ENCODE measurements at regions not wholly inside any gene's neighbourhood (a gene's known extent, or its start where the extent isn't known, plus 50 kb on each side); places are given as distances from the start of the nearest gene placed in this dataset.

GRCh38 chr18:28723506-28723905 lies 546.6 kb upstream of the CDH2 start:
- TF ChIP-seq GATA2 (IDR thresholded peaks at IDR 0.05; ENCODE audit: low read depth, low read length) (no peak), GATA3 (IDR thresholded peaks at IDR 0.05; ENCODE audit: low read depth, low read length) (no peak)

- TF ChIP-seq GATA3 (IDR thresholded peaks at IDR 0.05; ENCODE audit: low read depth, low read length) (no peak), GATA2 (IDR thresholded peaks at IDR 0.05; ENCODE audit: low read depth, low read length) (no peak)
Measured at GRCh38 chr18:28718696-28719095, 541.8 kb upstream of the CDH2 start.

GRCh38 chr18:28716338-28716737 lies 539.4 kb upstream of the CDH2 start:
- no peak for TF ChIP-seq GATA2 (IDR thresholded peaks at IDR 0.05; ENCODE audit: low read depth, low read length)
- no peak for TF ChIP-seq GATA3 (IDR thresholded peaks at IDR 0.05; ENCODE audit: low read depth, low read length)

DNA sequence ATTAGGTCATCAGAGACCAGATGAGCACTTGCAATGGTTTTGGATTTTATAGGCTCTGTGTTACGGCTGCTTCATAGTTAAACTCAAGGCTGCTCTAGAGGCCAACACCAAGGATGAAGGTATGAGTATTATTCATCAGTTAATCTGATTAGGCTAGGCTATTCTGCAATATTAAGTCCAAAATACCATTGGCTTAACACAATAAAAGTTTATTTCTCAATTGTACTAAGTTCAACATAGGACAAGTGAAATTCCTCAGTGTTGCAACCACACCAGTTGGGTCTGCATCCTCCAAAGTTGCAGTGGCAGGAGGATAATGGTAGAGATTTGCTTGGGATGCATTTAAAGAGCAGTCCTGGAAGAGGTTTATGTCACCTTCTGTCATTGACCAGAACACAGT lies 538.3 kb upstream of the CDH2 start:
- TF ChIP-seq GATA3 (IDR thresholded peaks at IDR 0.05; ENCODE audit: low read depth, low read length) = no peak

- TF ChIP-seq GATA2 (IDR thresholded peaks at IDR 0.05; ENCODE audit: low read depth, low read length) (no peak), GATA3 (IDR thresholded peaks at IDR 0.05; ENCODE audit: low read depth, low read length) (no peak)
Measured at GRCh38 chr18:28714498-28714897, 537.6 kb upstream of the CDH2 start.

- TF ChIP-seq GATA2 (IDR thresholded peaks at IDR 0.05; ENCODE audit: low read depth, low read length) = no peak
- TF ChIP-seq GATA3 (IDR thresholded peaks at IDR 0.05; ENCODE audit: low read depth, low read length) = no peak
Measured at GRCh38 chr18:28712796-28713425, 536.0 kb upstream of the CDH2 start.

DNA sequence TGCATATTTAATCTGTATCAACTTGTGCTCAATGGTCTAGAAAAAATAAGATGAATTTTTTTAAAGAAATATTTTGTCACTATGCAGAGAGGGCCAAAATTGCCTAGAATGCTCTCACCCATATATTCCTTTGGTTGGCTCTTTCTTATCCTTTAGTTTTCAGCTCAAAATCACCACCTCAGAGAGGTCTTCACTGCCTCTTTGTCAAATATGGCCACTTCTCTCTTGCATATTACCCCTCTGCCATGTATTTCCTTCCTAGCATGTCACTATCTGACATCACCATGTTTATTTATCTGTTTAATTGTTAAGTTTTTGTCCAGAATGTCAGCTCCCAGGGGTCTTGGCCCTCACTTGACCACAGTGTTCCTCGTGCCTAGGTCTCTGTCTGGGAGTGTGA lies 535.2 kb upstream of the CDH2 start:
- TF ChIP-seq GATA2 (IDR thresholded peaks at IDR 0.05; ENCODE audit: low read depth, low read length) (no peak), GATA3 (IDR thresholded peaks at IDR 0.05; ENCODE audit: low read depth, low read length) (no peak)

DNA sequence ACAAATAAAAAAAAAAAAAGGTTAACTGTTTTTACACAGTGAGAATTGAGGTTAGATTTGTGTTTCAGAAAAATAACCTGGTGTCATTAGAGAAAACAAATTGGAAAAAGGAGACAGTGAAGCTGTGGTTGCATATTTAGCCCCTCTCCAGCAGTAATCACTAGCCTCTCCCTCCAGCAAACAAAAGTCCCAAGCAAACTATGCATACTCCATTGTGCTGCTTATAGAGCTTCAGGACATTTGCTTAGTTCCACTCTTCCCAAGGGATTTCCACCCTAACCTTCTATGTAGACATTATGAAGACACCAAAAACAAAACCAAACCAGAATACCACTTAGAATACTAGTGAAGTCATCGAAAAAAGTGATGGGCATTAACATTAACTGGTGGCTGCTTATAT lies 534.2 kb upstream of the CDH2 start:
- TF ChIP-seq GATA3 (IDR thresholded peaks at IDR 0.05; ENCODE audit: low read depth, low read length) (no peak), GATA2 (IDR thresholded peaks at IDR 0.05; ENCODE audit: low read depth, low read length) (no peak)

- TF ChIP-seq GATA2 (IDR thresholded peaks at IDR 0.05; ENCODE audit: low read depth, low read length) (no peak), GATA3 (IDR thresholded peaks at IDR 0.05; ENCODE audit: low read depth, low read length) (no peak)
Measured at GRCh38 chr18:28707006-28707405, 530.1 kb upstream of the CDH2 start.

DNA sequence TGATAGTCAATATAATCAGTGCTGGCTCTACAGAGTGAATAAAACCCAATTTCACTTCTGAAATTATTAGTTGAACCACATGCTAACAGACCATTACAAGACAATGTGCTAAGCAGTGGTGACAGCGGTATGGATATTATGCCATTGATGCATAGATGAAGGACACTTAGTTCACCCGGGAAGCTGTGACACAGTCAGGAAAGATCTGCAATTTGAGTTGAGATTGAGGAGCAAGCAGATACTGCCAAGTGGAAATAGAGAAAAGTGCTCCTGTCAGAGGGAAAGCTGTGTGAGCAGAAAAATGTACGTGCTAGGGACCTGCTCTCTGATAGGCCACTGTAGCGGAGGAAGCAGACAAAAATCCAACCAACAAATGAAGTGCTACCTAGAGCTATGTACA lies 529.5 kb upstream of the CDH2 start:
- TF ChIP-seq GATA3 (IDR thresholded peaks at IDR 0.05; ENCODE audit: low read depth, low read length) = no peak
- no peak for TF ChIP-seq GATA2 (IDR thresholded peaks at IDR 0.05; ENCODE audit: low read depth, low read length)

GRCh38 chr18:28705482-28705881 lies 528.6 kb upstream of the CDH2 start:
- TF ChIP-seq GATA2 (IDR thresholded peaks at IDR 0.05; ENCODE audit: low read depth, low read length) (no peak), GATA3 (IDR thresholded peaks at IDR 0.05; ENCODE audit: low read depth, low read length) (no peak)

- TF ChIP-seq GATA2 (IDR thresholded peaks at IDR 0.05; ENCODE audit: low read depth, low read length) (no peak), GATA3 (IDR thresholded peaks at IDR 0.05; ENCODE audit: low read depth, low read length) (no peak)
Measured at GRCh38 chr18:28692337-28692736, 515.4 kb upstream of the CDH2 start.

GRCh38 chr18:28691496-28691840 lies 514.5 kb upstream of the CDH2 start:
- TF ChIP-seq GATA2 (IDR thresholded peaks at IDR 0.05; ENCODE audit: low read depth, low read length) = no peak
- no peak for TF ChIP-seq GATA3 (IDR thresholded peaks at IDR 0.05; ENCODE audit: low read depth, low read length)

GRCh38 chr18:28690836-28691495 lies 514.0 kb upstream of the CDH2 start:
- no peak for TF ChIP-seq GATA3 (IDR thresholded peaks at IDR 0.05; ENCODE audit: low read depth, low read length)
- no peak for TF ChIP-seq GATA2 (IDR thresholded peaks at IDR 0.05; ENCODE audit: low read depth, low read length)

GRCh38 chr18:28690100-28690499 lies 513.2 kb upstream of the CDH2 start:
- TF ChIP-seq GATA3 (IDR thresholded peaks at IDR 0.05; ENCODE audit: low read depth, low read length) (no peak), GATA2 (IDR thresholded peaks at IDR 0.05; ENCODE audit: low read depth, low read length) (no peak)

- TF ChIP-seq GATA2 (IDR thresholded peaks at IDR 0.05; ENCODE audit: low read depth, low read length) (no peak), GATA3 (IDR thresholded peaks at IDR 0.05; ENCODE audit: low read depth, low read length) (no peak)
Measured at GRCh38 chr18:28689588-28689987, 512.7 kb upstream of the CDH2 start.

Measured in SH-SY5Y (cell line).